ENCODE measurements at regions not wholly inside any gene's neighbourhood (a gene's known extent, or its start where the extent isn't known, plus 50 kb on each side); places are given as distances from the start of the nearest gene placed in this dataset.

DNA sequence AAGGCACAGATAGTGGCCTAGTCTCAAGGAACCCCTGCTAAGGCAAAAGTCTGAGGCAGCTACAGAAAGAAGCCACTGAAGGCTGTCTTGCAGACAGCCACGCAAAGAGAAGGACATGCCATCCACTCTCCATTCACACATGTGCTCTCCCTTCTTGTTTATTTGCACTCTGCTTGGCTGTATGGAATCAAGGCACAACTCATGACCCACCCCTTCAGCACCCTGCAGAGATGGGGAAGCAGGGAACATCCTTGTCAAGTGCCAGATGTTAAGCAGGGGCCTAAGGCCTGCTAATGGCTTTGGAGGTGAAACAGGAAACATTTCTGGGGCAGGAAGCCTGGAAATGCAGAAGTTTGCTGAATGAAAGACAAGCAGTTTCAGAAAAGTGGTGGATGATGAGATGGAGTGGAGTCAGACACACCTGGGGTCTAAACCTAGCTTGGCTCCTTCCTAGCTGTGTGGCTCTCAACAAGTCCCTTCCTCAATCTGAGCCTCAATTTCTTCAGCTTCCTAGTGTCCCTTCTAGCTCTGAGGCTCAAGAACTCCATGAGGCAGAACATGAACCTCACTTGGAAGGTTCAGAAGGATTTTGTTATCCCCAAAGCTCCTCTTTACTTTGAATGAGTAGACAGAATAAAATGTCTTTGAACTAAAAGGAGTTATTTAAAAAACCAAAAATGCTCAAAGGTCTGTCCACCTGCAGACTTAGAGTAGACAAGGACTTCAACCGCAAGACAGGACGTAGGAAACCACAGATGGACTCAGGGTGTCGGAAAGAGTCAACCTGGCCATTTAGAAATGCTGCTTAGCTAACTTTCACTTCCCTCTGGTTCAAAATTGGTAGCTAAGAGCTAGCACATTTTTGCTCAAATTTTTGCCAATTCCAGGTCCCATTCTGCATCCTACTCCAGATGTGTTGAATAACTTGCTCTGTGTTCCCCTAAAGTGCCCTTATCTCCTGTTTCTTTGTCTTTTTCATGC lies 283.1 kb downstream of the PLPP3 start:
- no peaks in the 10 kb centered on the region for H3K27me3 Mint-ChIP-seq (ENCODE audit: low read depth in 2 of 2)
- no peaks in the 10 kb centered on the region for H3K36me3 Mint-ChIP-seq
- no peak overlapping the region for H3K4me3 Mint-ChIP-seq
- TF ChIP-seq, protein P1, sequence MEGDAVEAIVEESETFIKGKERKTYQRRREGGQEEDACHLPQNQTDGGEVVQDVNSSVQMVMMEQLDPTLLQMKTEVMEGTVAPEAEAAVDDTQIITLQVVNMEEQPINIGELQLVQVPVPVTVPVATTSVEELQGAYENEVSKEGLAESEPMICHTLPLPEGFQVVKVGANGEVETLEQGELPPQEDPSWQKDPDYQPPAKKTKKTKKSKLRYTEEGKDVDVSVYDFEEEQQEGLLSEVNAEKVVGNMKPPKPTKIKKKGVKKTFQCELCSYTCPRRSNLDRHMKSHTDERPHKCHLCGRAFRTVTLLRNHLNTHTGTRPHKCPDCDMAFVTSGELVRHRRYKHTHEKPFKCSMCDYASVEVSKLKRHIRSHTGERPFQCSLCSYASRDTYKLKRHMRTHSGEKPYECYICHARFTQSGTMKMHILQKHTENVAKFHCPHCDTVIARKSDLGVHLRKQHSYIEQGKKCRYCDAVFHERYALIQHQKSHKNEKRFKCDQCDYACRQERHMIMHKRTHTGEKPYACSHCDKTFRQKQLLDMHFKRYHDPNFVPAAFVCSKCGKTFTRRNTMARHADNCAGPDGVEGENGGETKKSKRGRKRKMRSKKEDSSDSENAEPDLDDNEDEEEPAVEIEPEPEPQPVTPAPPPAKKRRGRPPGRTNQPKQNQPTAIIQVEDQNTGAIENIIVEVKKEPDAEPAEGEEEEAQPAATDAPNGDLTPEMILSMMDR (IDR thresholded peaks at IDR 0.05), result no peak
- H3K27ac ChIP-seq (ENCODE audit: low read length), result no peak overlapping the region
- ATAC-seq (no peak), DNase-seq (no peak)
- H3K27ac Mint-ChIP-seq, result no peak overlapping the region
- H3K9me3 Mint-ChIP-seq, result peaks cover 0 to 7% of the 10 kb centered on the region in 2 donors
- H3K27me3 ChIP-seq (ENCODE audit: control insufficient read depth, insufficient read depth, low read length), result no peaks in the 10 kb centered on the region
- peaks cover 0 to 8% of the 10 kb centered on the region in 2 donors for H3K4me1 Mint-ChIP-seq
- no peaks in the 10 kb centered on the region for H3K36me3 ChIP-seq (ENCODE audit: control insufficient read depth, insufficient read depth, low read length)
- intact Hi-C loops (cut with micrococcal nuclease), result no loop called here
- no peak overlapping the region for H3K4me3 ChIP-seq (ENCODE audit: low read length)
- no peaks in the 10 kb centered on the region for H3K9me3 ChIP-seq (ENCODE audit: control insufficient read depth, insufficient read depth, low read length)
- no peaks in the 10 kb centered on the region for H3K4me1 ChIP-seq (ENCODE audit: control insufficient read depth, insufficient read depth, low read length)
- 33% methylated on average over 4 of the region's 4 CpGs for WGBS (ENCODE audit: insufficient coverage)

DNA sequence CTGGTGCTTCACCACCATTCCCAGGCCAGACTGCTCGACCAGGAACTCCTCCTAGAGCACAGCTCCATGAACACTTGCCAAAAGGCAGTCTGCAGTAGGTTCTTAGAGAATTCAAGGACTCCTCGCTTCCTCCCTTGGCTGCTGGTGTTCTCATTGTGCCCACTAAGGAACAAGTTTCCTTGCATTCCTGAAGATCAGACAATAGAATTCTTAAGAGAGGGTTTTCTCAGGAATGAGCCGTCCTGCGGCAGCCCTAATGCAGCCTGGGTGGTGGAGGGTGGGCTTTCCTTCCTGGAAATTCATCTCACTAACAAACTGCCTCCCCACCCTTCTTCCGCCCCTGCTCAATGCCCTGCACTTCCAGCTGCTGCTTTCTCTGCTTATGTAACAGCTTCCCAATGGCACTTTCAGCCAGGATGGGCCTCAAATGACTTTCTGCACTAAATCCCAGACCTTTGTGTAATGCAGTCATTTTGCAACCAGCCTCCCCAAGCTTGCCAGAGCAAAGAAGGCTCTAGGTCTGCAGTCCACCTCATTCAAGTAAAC lies 287.9 kb downstream of the PLPP3 start:
- Mint-ChIP-seq H3K4me3 (no peak overlapping the region), H3K9me3 (peaks cover 0 to 7% of the 10 kb centered on the region in 2 donors), H3K36me3 (no peaks in the 10 kb centered on the region), H3K27ac (no peak overlapping the region), H3K4me1 (peaks cover 0 to 3% of the 10 kb centered on the region in 2 donors), H3K27me3 (ENCODE audit: low read depth in 2 of 2) (peaks cover 0 to 3% of the 10 kb centered on the region in 2 donors)
- Histone ChIP-seq H3K9me3 (ENCODE audit: control insufficient read depth, insufficient read depth, low read length) (no peaks in the 10 kb centered on the region), H3K27me3 (ENCODE audit: control insufficient read depth, insufficient read depth, low read length) (no peaks in the 10 kb centered on the region), H3K27ac (ENCODE audit: low read length) (no peak overlapping the region), H3K4me3 (ENCODE audit: low read length) (no peak overlapping the region), H3K36me3 (ENCODE audit: control insufficient read depth, insufficient read depth, low read length) (no peaks in the 10 kb centered on the region), H3K4me1 (ENCODE audit: control insufficient read depth, insufficient read depth, low read length) (no peaks in the 10 kb centered on the region)
- DNase-seq (no peak), ATAC-seq (no peak)
- intact Hi-C loops (cut with micrococcal nuclease), result no loop called here
- TF ChIP-seq, protein P1 (IDR thresholded peaks at IDR 0.05), result no peak
- WGBS (ENCODE audit: insufficient coverage), result 60% methylated on average over 5 of the region's 5 CpGs

DNA sequence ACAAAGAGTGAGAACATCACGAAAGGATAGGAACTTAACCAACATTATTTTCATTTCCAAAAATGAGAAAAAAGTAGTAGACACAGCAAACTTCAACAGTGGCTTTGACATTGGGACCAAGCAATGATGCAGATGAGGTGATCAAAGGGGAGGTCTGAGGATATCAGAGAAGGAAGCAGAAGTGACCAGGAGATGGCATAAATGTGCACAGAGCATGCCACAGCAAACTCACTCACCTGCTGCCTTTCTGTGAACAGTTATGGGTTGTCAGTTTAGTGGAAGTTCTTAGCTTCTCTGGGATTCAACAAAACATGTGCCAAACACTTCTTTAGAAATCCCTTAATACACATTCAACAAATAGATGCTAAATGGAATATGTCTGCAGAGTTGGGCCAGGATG lies 290.1 kb downstream of the PLPP3 start:
- Mint-ChIP-seq H3K27me3 (ENCODE audit: low read depth in 2 of 2) (peaks cover 0 to 4% of the 10 kb centered on the region in 2 donors), H3K9me3 (peaks cover 2 to 6% of the 10 kb centered on the region in 2 donors), H3K27ac (no peak overlapping the region), H3K4me1 (no peaks in the 10 kb centered on the region), H3K4me3 (no peak overlapping the region), H3K36me3 (no peaks in the 10 kb centered on the region)
- H3K4me1 ChIP-seq (ENCODE audit: control insufficient read depth, insufficient read depth, low read length), result no peaks in the 10 kb centered on the region
- no peak overlapping the region for H3K4me3 ChIP-seq (ENCODE audit: low read length)
- intact Hi-C loops (cut with micrococcal nuclease), result no loop called here
- no peaks in the 10 kb centered on the region for H3K36me3 ChIP-seq (ENCODE audit: control insufficient read depth, insufficient read depth, low read length)
- 86% methylated on average over 1 of the region's 1 CpG for WGBS (ENCODE audit: insufficient coverage)
- DNase-seq (no peak), ATAC-seq (no peak)
- no peak overlapping the region for H3K27ac ChIP-seq (ENCODE audit: low read length)
- no peaks in the 10 kb centered on the region for H3K27me3 ChIP-seq (ENCODE audit: control insufficient read depth, insufficient read depth, low read length)
- TF ChIP-seq, protein P1 (IDR thresholded peaks at IDR 0.05), result no peak
- no peaks in the 10 kb centered on the region for H3K9me3 ChIP-seq (ENCODE audit: control insufficient read depth, insufficient read depth, low read length)
